Caco-2 (cell line): ENCODE measurements at regions not wholly inside any gene's neighbourhood (a gene's known extent, or its start where the extent isn't known, plus 50 kb on each side); places are given as distances from the start of the nearest gene placed in this dataset.
A peak's percentile ranks its signal among the peaks of the same experiment; 100 is the strongest.

Source experiments
- BruUV-seq: library from RNA; stranded (reverse); fragments of 400-500 nt; replicated peaks from 2 replicates; lab custom pipeline; 2021; lab: Mats Ljungman, UMichigan
- CTCF ChIA-PET: fragments of 300-600 bp; sonication (Branson Sonifier 250); formaldehyde crosslinking; loops from one replicate; lab custom pipeline; 2022; ENCODE audit warnings: antibody characterized with exemption; lab: Charles Lee
- POLR2A ChIA-PET: fragments of 300-600 bp; sonication (Branson Sonifier 250); formaldehyde crosslinking; loops from one replicate; lab custom pipeline; 2022; ENCODE audit warnings: antibody characterized with exemption; lab: Charles Lee
- DNase-seq, 2 experiments: peaks; one replicate each; pipeline versions ENCODE4 v3.0.0 to v3.0.0-alpha.2; 2020 to 2022
- H3K27me3 ChIP-seq: replicated peaks from 2 replicates; pipeline ENCODE4 v1.6.0; 2011; ENCODE audit warnings: low read length; ENCODE audit not compliant: control insufficient read depth, insufficient read depth
- H3K36me3 ChIP-seq: 2 replicates; pipeline ENCODE4 v1.5.1; 2011; ENCODE audit warnings: low read length; ENCODE audit not compliant: control insufficient read depth, insufficient read depth
- H3K4me1 ChIP-seq: fragments of 250-450 bp; sonication (Bioruptor Pico); 2 replicates; pipeline ENCODE4 v1.5.1; 2020; ENCODE audit warnings: mild to moderate bottlenecking
- H3K4me3 ChIP-seq: 2 replicates; pipeline ENCODE4 v1.5.1; 2011; ENCODE audit warnings: low read depth, mild to moderate bottlenecking, control low read depth, low read length
- H3K9me3 ChIP-seq: fragments of 250-450 bp; sonication (Bioruptor Pico); 2 replicates; pipeline ENCODE4 v1.5.1; 2020; ENCODE audit warnings: mild to moderate bottlenecking, moderate library complexity
- H3K27ac Mint-ChIP-seq: one replicate; pipeline ENCODE4 v1.8.0; 2022; ENCODE audit warnings: mixed read lengths; ENCODE audit not compliant: unreplicated experiment
- H3K27me3 Mint-ChIP-seq: one replicate; pipeline ENCODE4 v1.8.0; 2022; ENCODE audit warnings: mixed read lengths; ENCODE audit not compliant: insufficient read depth, unreplicated experiment
- H3K36me3 Mint-ChIP-seq: one replicate; pipeline ENCODE4 v1.8.0; 2022; ENCODE audit warnings: mild to moderate bottlenecking, mixed read lengths; ENCODE audit not compliant: insufficient read depth, unreplicated experiment
- H3K4me1 Mint-ChIP-seq: one replicate; pipeline ENCODE4 v1.8.0; 2022; ENCODE audit warnings: low read depth, mixed read lengths; ENCODE audit not compliant: unreplicated experiment
- H3K4me3 Mint-ChIP-seq: one replicate; pipeline ENCODE4 v1.8.0; 2022; ENCODE audit warnings: mild to moderate bottlenecking, moderate library complexity, mixed read lengths; ENCODE audit not compliant: unreplicated experiment
- H3K9me3 Mint-ChIP-seq: one replicate; pipeline ENCODE4 v1.8.0; 2022; ENCODE audit warnings: mixed read lengths; ENCODE audit not compliant: unreplicated experiment
- intact Hi-C: fragments of 100-400 bp; cut with micrococcal nuclease; formaldehyde crosslinking; loops from one replicate; pipeline ENCODE4 v1.10.0; 2022; ENCODE audit not compliant: unreplicated experiment
- TF ChIP-seq, protein P1 (sequence below), 2 experiments: fragments of 200-600 bp in 1 of 2; IDR thresholded peaks; 1 replicate in 1 of 2; 2 replicates in 1 of 2; pipeline versions ENCODE4 v1.5.1 to v1.8.0; 2011 to 2022; ENCODE audit warnings: antibody characterized with exemption in 1 of 2, control low read depth in 1 of 2, inconsistent platforms in 1 of 2, low read depth in 1 of 2, low read length in 1 of 2, mild to moderate bottlenecking in 1 of 2, moderate library complexity in 1 of 2; ENCODE audit not compliant: insufficient read depth in 1 of 2, severe bottlenecking in 1 of 2, unreplicated experiment in 1 of 2

DNA sequence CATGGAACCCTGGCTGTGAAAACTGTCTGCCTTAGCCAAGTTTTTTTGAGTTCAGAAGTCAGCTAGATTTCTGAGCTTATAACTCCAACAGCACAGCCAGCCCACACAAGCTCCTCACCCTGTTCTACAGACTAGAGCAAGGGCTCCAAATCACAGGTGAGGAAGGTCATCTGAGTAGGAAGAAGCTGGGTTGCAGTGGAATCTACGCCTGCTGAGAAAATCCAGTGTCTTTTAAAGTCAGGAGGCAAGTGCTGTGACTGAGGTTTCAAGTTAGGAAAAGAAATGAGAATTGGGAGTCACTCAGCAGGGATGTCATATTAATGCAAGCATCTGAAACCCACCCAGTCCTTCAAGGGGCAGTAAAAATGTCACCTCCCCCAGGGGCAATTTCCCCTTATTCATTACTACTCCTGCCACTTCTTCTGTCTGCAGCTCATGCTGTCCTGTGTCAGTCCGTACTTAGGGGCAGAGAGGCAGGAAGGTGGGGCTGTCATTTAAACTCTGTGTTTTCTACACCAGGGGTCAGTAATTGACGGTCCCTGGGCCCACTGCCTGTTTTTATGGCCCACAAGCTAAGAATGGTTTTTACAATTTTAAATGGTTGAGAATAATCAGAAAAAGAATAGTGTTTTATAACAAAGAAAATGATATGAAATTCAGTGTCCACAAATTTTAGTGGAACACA is 551.1 kb downstream of the BCL11A start:
- no peaks in the 10 kb centered on the region for H3K9me3 Mint-ChIP-seq
- H3K36me3 ChIP-seq = no peaks in the 10 kb centered on the region
- H3K27ac Mint-ChIP-seq = no peak overlapping the region
- H3K27me3 ChIP-seq = no peaks in the 10 kb centered on the region
- TF ChIP-seq, protein P1, sequence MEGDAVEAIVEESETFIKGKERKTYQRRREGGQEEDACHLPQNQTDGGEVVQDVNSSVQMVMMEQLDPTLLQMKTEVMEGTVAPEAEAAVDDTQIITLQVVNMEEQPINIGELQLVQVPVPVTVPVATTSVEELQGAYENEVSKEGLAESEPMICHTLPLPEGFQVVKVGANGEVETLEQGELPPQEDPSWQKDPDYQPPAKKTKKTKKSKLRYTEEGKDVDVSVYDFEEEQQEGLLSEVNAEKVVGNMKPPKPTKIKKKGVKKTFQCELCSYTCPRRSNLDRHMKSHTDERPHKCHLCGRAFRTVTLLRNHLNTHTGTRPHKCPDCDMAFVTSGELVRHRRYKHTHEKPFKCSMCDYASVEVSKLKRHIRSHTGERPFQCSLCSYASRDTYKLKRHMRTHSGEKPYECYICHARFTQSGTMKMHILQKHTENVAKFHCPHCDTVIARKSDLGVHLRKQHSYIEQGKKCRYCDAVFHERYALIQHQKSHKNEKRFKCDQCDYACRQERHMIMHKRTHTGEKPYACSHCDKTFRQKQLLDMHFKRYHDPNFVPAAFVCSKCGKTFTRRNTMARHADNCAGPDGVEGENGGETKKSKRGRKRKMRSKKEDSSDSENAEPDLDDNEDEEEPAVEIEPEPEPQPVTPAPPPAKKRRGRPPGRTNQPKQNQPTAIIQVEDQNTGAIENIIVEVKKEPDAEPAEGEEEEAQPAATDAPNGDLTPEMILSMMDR (IDR thresholded peaks at IDR 0.05; ENCODE audit: insufficient read depth in 1 of 2, low read depth in 1 of 2, low read length in 1 of 2, severe bottlenecking in 1 of 2, unreplicated experiment in 1 of 2) = no peak
- H3K4me1 Mint-ChIP-seq = no peaks in the 10 kb centered on the region
- no peak overlapping the region for H3K4me3 ChIP-seq
- H3K4me1 ChIP-seq = no peaks in the 10 kb centered on the region
- H3K4me3 Mint-ChIP-seq = no peak overlapping the region
- H3K9me3 ChIP-seq = no peaks in the 10 kb centered on the region
- no TSS peak for BruUV-seq
- CTCF ChIA-PET = no interaction called here
- POLR2A ChIA-PET = no interaction called here
- H3K36me3 Mint-ChIP-seq = no peaks in the 10 kb centered on the region
- H3K27me3 Mint-ChIP-seq = no peaks in the 10 kb centered on the region
- intact Hi-C loops = loop anchor here (1.0 to 2.0 kb wide), 3 partner anchors 108 to 150 kb away; no protein-coding TSS in a partner anchor
- peak in 1 of 2 experiments; percentile 7 for DNase-seq

DNA sequence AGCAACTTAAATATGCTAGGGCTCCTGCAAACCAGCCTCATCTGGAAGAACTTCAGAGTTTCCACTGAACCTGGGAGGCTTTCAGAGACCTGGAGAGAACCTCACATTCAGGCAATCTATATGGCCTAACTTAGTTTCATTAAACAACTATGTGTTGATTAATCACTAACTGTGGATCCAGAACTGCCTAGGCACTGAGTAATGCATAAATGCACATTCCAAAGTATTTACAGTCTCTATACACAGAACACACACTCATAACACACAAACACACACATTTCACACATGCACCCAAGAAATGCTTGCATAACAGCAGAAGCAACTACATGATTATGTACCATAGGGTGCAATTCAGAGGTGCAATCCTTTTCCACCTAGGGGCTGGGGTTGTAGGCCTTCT is 552.8 kb downstream of the BCL11A start:
- Mint-ChIP-seq H3K9me3 (no peaks in the 10 kb centered on the region), H3K4me3 (no peak overlapping the region), H3K4me1 (no peaks in the 10 kb centered on the region), H3K27ac (no peak overlapping the region), H3K27me3 (no peaks in the 10 kb centered on the region), H3K36me3 (no peaks in the 10 kb centered on the region)
- Histone ChIP-seq H3K36me3 (no peaks in the 10 kb centered on the region), H3K4me3 (no peak overlapping the region), H3K27me3 (no peaks in the 10 kb centered on the region), H3K4me1 (no peaks in the 10 kb centered on the region), H3K9me3 (no peaks in the 10 kb centered on the region)
- CTCF ChIA-PET = no interaction called here
- POLR2A ChIA-PET = no interaction called here
- BruUV-seq = no TSS peak
- intact Hi-C loops = no loop called here
- TF ChIP-seq, protein P1 (IDR thresholded peaks at IDR 0.05; ENCODE audit: insufficient read depth in 1 of 2, low read depth in 1 of 2, low read length in 1 of 2, severe bottlenecking in 1 of 2, unreplicated experiment in 1 of 2) = no peak
- DNase-seq = no peak

DNA sequence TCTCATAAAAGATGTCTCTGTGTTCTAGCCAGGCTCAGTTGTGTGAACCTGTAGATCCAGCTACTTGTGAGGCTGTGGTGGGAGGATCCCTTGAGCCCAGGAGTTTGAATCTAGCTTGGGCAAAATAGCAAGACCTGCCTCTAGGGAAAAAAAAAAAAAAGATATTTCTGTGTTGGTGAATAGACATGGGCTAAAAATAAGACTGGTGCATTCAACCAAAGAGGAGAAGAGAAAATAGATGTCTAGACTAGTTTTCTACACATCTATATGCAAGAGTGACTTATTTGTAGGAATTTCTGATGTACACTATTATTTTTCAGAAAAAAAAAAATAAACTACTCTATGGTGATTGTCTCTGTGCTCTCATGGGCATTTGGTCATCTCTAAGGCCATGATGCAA is 555.1 kb downstream of the BCL11A start:
- H3K4me1 Mint-ChIP-seq = no peaks in the 10 kb centered on the region

More for the DNA sequence above, 555.1 kb downstream of the BCL11A start:
- Histone ChIP-seq H3K9me3 (no peaks in the 10 kb centered on the region), H3K36me3 (no peaks in the 10 kb centered on the region), H3K4me1 (no peaks in the 10 kb centered on the region), H3K4me3 (no peak overlapping the region), H3K27me3 (no peaks in the 10 kb centered on the region)
- no peak for DNase-seq
- TF ChIP-seq, protein P1 (IDR thresholded peaks at IDR 0.05; ENCODE audit: insufficient read depth in 1 of 2, low read depth in 1 of 2, low read length in 1 of 2, severe bottlenecking in 1 of 2, unreplicated experiment in 1 of 2) = no peak
- intact Hi-C loops = no loop called here
- Mint-ChIP-seq H3K9me3 (no peaks in the 10 kb centered on the region), H3K36me3 (no peaks in the 10 kb centered on the region), H3K4me3 (no peak overlapping the region), H3K27me3 (no peaks in the 10 kb centered on the region), H3K27ac (no peak overlapping the region)
- ChIA-PET POLR2A (no interaction called here), CTCF (no interaction called here)
- no TSS peak for BruUV-seq
